Gastroesophageal sphincter (tissue), 4 donors: ENCODE measurements at regions not wholly inside any gene's neighbourhood (a gene's known extent, or its start where the extent isn't known, plus 50 kb on each side); places are given as distances from the start of the nearest gene placed in this dataset.

Source experiments
- ATAC-seq: fragments of 150-250 bp; one replicate; pipeline ENCODE4 v1.9.1; 2016; ENCODE audit warnings: mild to moderate bottlenecking, moderate library complexity
- H3K27ac ChIP-seq, 4 donors: fragments of 200-600 bp; sonication (generic) in 3 of 4; 1 replicate in 3 of 4; 2 replicates in 1 of 4; pipeline ENCODE4 v1.5.1; 2016 to 2019
- H3K27me3 ChIP-seq: fragments of 200-600 bp; sonication (generic); one replicate; pipeline ENCODE4 v1.5.1; 2019
- H3K36me3 ChIP-seq, 2 donors: fragments of 200-600 bp; sonication (generic); one replicate each; pipeline ENCODE4 v1.5.1; 2019; ENCODE audit warnings: control low read depth in 1 of 2
- H3K4me1 ChIP-seq, 3 donors: fragments of 200-600 bp; sonication (generic); 1 replicate in 2 of 3; 2 replicates in 1 of 3; pipeline ENCODE4 v1.5.1; 2016 to 2019; ENCODE audit warnings: control low read depth in 2 of 3
- H3K4me3 ChIP-seq, 2 donors: fragments of 200-600 bp; sonication (generic); one replicate each; pipeline ENCODE4 v1.5.1; 2019; ENCODE audit warnings: mild to moderate bottlenecking in 1 of 2, moderate library complexity in 1 of 2
- H3K9me3 ChIP-seq, 3 donors: fragments of 200-600 bp; sonication (generic); one replicate each; pipeline ENCODE4 v1.5.1; 2017 to 2019; ENCODE audit warnings: control low read depth in 2 of 3
- EP300 ChIP-seq: sonication (generic); formaldehyde crosslinking; IDR thresholded peaks from one replicate; pipeline ENCODE4 v1.6.1; 2017; ENCODE audit warnings: antibody characterized with exemption, mild to moderate bottlenecking
- POLR2A ChIP-seq, 2 donors: fragments of 450-650 bp; IDR thresholded peaks; one replicate each; pipeline ENCODE4 v1.6.1; 2017; ENCODE audit warnings: antibody characterized with exemption in 2 of 2, mild to moderate bottlenecking in 2 of 2, moderate library complexity in 1 of 2
- POLR2AphosphoS5 ChIP-seq: sonication (generic); formaldehyde crosslinking; IDR thresholded peaks from one replicate; pipeline ENCODE4 v1.6.1; 2017; ENCODE audit warnings: antibody characterized with exemption
- whole genome bisulfite sequencing, 2 donors: methylation state at CpG; one replicate each; pipeline ENCODE4 v1.1.5; 2018; ENCODE audit warnings: low coverage in 1 of 2; 5-methylcytosine and 5-hydroxymethylcytosine counted together
- TF ChIP-seq, protein P1 (sequence below), 4 experiments: fragments of 200-600 bp in 2 of 4; fragments of 450-650 bp in 2 of 4; sonication (generic) in 1 of 4; IDR thresholded peaks; one replicate each; pipeline ENCODE4 v1.5.1; 2017 to 2019; ENCODE audit warnings: antibody characterized with exemption in 4 of 4, mild to moderate bottlenecking in 2 of 4, moderate library complexity in 2 of 4

DNA sequence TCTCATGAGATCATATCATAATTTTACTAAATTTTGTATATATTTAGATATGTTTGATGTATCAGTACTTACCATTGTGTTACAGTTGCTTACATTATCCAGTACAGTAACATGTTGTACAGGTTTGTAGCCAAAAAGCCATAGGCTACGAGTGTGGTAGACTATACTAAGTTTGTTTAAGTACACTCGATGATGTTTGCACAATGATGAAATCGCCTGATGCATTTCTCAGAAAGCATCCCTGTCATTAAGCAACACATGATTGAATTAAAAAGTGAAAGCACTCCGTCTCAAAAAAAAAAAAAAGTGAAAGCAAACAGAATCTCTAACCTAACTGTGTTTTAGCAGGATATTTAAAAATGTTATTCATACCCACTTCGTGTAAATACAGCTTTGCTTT, 104.9 kb upstream of the TFAP2D start:
- Histone ChIP-seq H3K4me1 (no peaks in the 10 kb centered on the region), H3K36me3 (no peaks in the 10 kb centered on the region), H3K27me3 (no peaks in the 10 kb centered on the region), H3K27ac (no peak overlapping the region), H3K9me3 (no peaks in the 10 kb centered on the region), H3K4me3 (no peak overlapping the region)
- 72 to 83% methylated on average over 3 to 5 of the region's 5 CpGs for WGBS, 2 donors
- no peak for TF ChIP-seq POLR2A (IDR thresholded peaks at IDR 0.05)
- TF ChIP-seq, protein P1, sequence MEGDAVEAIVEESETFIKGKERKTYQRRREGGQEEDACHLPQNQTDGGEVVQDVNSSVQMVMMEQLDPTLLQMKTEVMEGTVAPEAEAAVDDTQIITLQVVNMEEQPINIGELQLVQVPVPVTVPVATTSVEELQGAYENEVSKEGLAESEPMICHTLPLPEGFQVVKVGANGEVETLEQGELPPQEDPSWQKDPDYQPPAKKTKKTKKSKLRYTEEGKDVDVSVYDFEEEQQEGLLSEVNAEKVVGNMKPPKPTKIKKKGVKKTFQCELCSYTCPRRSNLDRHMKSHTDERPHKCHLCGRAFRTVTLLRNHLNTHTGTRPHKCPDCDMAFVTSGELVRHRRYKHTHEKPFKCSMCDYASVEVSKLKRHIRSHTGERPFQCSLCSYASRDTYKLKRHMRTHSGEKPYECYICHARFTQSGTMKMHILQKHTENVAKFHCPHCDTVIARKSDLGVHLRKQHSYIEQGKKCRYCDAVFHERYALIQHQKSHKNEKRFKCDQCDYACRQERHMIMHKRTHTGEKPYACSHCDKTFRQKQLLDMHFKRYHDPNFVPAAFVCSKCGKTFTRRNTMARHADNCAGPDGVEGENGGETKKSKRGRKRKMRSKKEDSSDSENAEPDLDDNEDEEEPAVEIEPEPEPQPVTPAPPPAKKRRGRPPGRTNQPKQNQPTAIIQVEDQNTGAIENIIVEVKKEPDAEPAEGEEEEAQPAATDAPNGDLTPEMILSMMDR (IDR thresholded peaks at IDR 0.05): no peak
- TF ChIP-seq POLR2AphosphoS5: no peak
- no peak for ATAC-seq

DNA sequence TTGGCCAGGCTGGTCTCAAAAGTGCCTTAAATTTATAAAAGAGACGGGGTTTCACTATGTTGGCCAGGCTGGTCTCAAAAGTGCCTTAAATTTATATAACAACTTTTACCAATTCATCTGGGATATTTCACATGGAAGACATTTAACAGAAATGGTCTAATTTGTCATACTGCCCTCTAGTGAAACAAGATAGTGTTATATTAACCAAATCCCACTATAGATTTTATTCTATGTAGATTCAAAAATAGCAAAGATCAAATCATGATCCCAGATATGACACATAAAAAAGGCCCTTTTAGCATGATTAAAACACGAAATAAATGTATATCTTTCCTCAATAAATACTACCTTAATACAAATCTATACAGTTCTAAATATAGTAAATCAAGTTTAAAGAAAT, 102.8 kb upstream of the TFAP2D start:
- WGBS, 2 donors: 48 to 65% methylated on average over 2 of the region's 2 CpGs
- ATAC-seq: no peak
- Histone ChIP-seq H3K27me3 (no peaks in the 10 kb centered on the region), H3K4me1 (no peaks in the 10 kb centered on the region), H3K9me3 (no peaks in the 10 kb centered on the region), H3K36me3 (no peaks in the 10 kb centered on the region), H3K27ac (no peak overlapping the region), H3K4me3 (no peak overlapping the region)
- TF ChIP-seq, protein P1 (IDR thresholded peaks at IDR 0.05): no peak
- no peak for TF ChIP-seq EP300
- TF ChIP-seq POLR2A (IDR thresholded peaks at IDR 0.05): no peak
- no peak for TF ChIP-seq POLR2AphosphoS5

DNA sequence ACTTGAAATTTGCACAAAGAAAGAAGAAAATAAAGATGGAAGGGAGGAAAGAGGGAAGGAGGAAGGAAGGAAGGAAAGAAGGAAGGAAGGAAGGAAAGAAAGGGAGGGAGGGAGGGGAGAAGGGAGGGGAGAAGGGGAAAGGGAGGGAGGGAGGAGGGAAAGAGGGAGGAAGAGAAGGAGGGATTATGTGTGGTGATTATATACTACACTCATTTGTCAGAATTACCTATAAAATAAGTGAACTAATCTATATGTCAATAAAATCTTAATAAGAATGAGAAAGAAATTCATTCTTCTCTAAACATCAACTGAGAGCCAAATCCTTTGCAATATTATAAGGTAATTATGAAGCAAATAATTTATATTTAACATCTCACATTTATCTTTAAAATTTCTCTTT, 77.9 kb upstream of the TFAP2D start:
- H3K27ac ChIP-seq: no peak overlapping the region
- no peak for TF ChIP-seq POLR2A (IDR thresholded peaks at IDR 0.05)
- TF ChIP-seq EP300: no peak
- no peak for TF ChIP-seq POLR2AphosphoS5
- TF ChIP-seq, protein P1 (IDR thresholded peaks at IDR 0.05): no peak
- H3K4me3 ChIP-seq: no peak overlapping the region
- H3K4me1 ChIP-seq: no peaks in the 10 kb centered on the region
- H3K27me3 ChIP-seq: no peaks in the 10 kb centered on the region
- ATAC-seq: no peak
- no peaks in the 10 kb centered on the region for H3K36me3 ChIP-seq
- peaks cover 0 to 4% (median 0%) of the 10 kb centered on the region in 3 donors for H3K9me3 ChIP-seq

DNA sequence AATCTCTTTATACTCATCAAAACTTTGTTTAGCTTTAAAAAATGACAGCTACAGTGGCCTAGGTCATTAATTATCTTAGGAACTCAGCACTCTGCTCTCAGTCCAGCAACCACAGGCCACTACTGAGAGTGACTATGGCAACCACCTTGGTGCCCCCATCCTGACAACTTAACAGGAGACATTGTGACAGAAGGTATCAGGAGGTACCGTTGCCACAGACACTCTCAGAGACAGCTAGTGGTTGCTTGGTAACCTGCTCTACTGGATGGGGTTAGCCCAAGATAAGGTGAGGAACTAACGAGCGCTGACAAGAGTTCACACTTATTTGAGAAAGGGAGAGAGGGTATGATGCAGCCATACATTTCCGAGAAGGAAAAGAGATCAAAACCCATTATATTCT, 76.1 kb upstream of the TFAP2D start:
- Histone ChIP-seq H3K27me3 (no peaks in the 10 kb centered on the region), H3K27ac (no peak overlapping the region), H3K4me3 (no peak overlapping the region), H3K36me3 (no peaks in the 10 kb centered on the region), H3K4me1 (no peaks in the 10 kb centered on the region), H3K9me3 (no peaks in the 10 kb centered on the region)
- 21 to 31% methylated on average over 4 of the region's 4 CpGs for WGBS, 2 donors
- no peak for ATAC-seq
- TF ChIP-seq, protein P1 (IDR thresholded peaks at IDR 0.05): no peak
- TF ChIP-seq POLR2AphosphoS5 (no peak), EP300 (no peak), POLR2A (IDR thresholded peaks at IDR 0.05) (no peak)

DNA sequence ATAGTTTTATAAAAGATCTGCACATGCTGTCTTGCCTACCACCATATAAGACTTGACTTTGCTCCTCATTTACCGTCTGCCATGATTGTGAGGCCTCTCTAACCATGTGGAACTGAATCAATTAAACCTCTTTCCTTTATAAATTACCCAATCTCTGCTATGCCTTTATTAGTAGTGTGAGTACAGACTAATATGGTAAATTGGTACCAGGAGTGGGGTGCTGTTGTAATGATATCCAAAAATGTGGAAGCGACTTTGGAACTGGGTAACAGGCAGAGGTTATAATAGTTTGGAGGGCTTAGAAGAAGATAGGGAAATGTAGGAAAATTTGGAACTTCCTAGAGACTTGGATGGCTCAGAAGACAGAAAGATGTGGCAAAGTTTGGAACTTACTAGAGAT, 64.2 kb upstream of the TFAP2D start:
- Histone ChIP-seq H3K27ac (no peak overlapping the region), H3K27me3 (peaks cover 6% of the 10 kb centered on the region), H3K4me3 (no peak overlapping the region), H3K9me3 (peaks cover 0 to 26% (median 0%) of the 10 kb centered on the region in 3 donors), H3K36me3 (no peaks in the 10 kb centered on the region), H3K4me1 (no peaks in the 10 kb centered on the region)
- TF ChIP-seq POLR2AphosphoS5 (no peak), POLR2A (IDR thresholded peaks at IDR 0.05) (no peak), EP300 (no peak)
- TF ChIP-seq, protein P1 (IDR thresholded peaks at IDR 0.05): no peak
- WGBS, 2 donors: 95% methylated on average over 2 of the region's 2 CpGs
- no peak for ATAC-seq
